HepG2 (cell line): ENCODE measurements at regions not wholly inside any gene's neighbourhood (a gene's known extent, or its start where the extent isn't known, plus 50 kb on each side); places are given as distances from the start of the nearest gene placed in this dataset.

Source experiments
- ARID4A ChIP-seq: sonication (generic); formaldehyde crosslinking; IDR thresholded peaks from 2 replicates; pipeline ENCODE4 v1.5.0; 2020; ENCODE audit warnings: mild to moderate bottlenecking, missing genetic modification reagents, borderline replicate concordance
- ATF4 ChIP-seq, 2 experiments: fragments of 450-650 bp in 1 of 2; sonication (generic) in 1 of 2; formaldehyde crosslinking; IDR thresholded peaks; 2 replicates each; pipeline versions ENCODE4 v1.5.0 to v1.8.0; 2020 to 2022; ENCODE audit warnings: mild to moderate bottlenecking in 1 of 2, missing genetic modification reagents in 1 of 2
- ATM ChIP-seq: fragments of 450-650 bp; IDR thresholded peaks from 2 replicates; pipeline ENCODE4 v1.7.1; 2017; ENCODE audit warnings: mild to moderate bottlenecking, borderline replicate concordance
- CTCF ChIP-seq: sonication (generic); formaldehyde crosslinking; IDR thresholded peaks from 2 replicates; pipeline ENCODE4 v1.5.0; 2020; ENCODE audit warnings: mild to moderate bottlenecking, missing genetic modification reagents, moderate library complexity
- FOXA3 ChIP-seq: IDR thresholded peaks from 2 replicates; pipeline ENCODE4 v1.6.1; 2016; ENCODE audit warnings: missing genetic modification reagents, missing compliant biosample characterization
- HCFC1 ChIP-seq: fragments of 150-350 bp; IDR thresholded peaks from 2 replicates; pipeline ENCODE4 v1.6.1; 2014; ENCODE audit warnings: low read depth, low read length
- KDM4B ChIP-seq: sonication (generic); formaldehyde crosslinking; IDR thresholded peaks from 2 replicates; pipeline ENCODE4 v1.4.0; 2020; ENCODE audit warnings: missing genetic modification reagents
- MXD3 ChIP-seq: IDR thresholded peaks from 2 replicates; pipeline ENCODE4 v1.6.1; 2016; ENCODE audit warnings: mild to moderate bottlenecking, missing biosample characterization, missing genetic modification reagents
- SMC3 ChIP-seq: IDR thresholded peaks from 2 replicates; pipeline ENCODE4 v1.6.1; 2011; ENCODE audit warnings: low read length, improper control_type of control experiment
- TAF1 ChIP-seq: sonication (generic); formaldehyde crosslinking; IDR thresholded peaks from 2 replicates; pipeline ENCODE4 v1.4.0; 2020; ENCODE audit warnings: missing genetic modification reagents
- TBX2 ChIP-seq: sonication (generic); formaldehyde crosslinking; IDR thresholded peaks from 2 replicates; pipeline ENCODE4 v1.5.0; 2020; ENCODE audit warnings: missing genetic modification reagents, mild to moderate bottlenecking, borderline replicate concordance
- ZBTB49 ChIP-seq: sonication (generic); formaldehyde crosslinking; IDR thresholded peaks from 2 replicates; pipeline ENCODE4 v1.4.0; 2020; ENCODE audit warnings: missing genetic modification reagents, borderline replicate concordance
- ZNF24 ChIP-seq: fragments of 450-650 bp; IDR thresholded peaks from 2 replicates; pipeline ENCODE4 v1.6.1; 2017; ENCODE audit warnings: antibody characterized with exemption, mild to moderate bottlenecking

- TF ChIP-seq HCFC1 (no peak), TBX2 (CRISPR knock-in tag) (no peak), ATM (no peak), CTCF (no peak), ATF4 (CRISPR knock-in tag; IDR thresholded peaks at IDR 0.05) (no peak), MXD3 (CRISPR knock-in tag) (no peak), TAF1 (CRISPR knock-in tag) (no peak), ZBTB49 (CRISPR knock-in tag) (no peak), KDM4B (no peak), FOXA3 (no peak), SMC3 (no peak), ZNF24 (no peak), ARID4A (no peak)
These were observed 160.7 kb upstream of the COBL start for GRCh38 chr7:51477323-51477722.
